Ascending aorta (tissue), 2 donors: ENCODE measurements at regions not wholly inside any gene's neighbourhood (a gene's known extent, or its start where the extent isn't known, plus 50 kb on each side); places are given as distances from the start of the nearest gene placed in this dataset.

Experiments
- DNase-seq, 2 donors: peaks; one replicate each; pipeline ENCODE4 v3.0.0-alpha.2; 2019; ENCODE audit warnings: low spot score in 2 of 2
- H3K27ac ChIP-seq, 2 donors: fragments of 200-600 bp; sonication (generic); one replicate each; pipeline ENCODE4 v1.5.1; 2016 to 2017; ENCODE audit warnings: mild to moderate bottlenecking in 1 of 2
- H3K27me3 ChIP-seq: fragments of 200-600 bp; sonication (generic); one replicate; pipeline ENCODE4 v1.5.1; 2017
- H3K36me3 ChIP-seq, 2 donors: fragments of 200-600 bp; sonication (generic); one replicate each; pipeline ENCODE4 v1.5.1; 2016
- H3K4me1 ChIP-seq, 2 donors: fragments of 200-600 bp; sonication (generic); one replicate each; pipeline ENCODE4 v1.5.1; 2016 to 2017; ENCODE audit warnings: mild to moderate bottlenecking in 1 of 2
- H3K4me3 ChIP-seq, 2 donors: fragments of 200-600 bp; sonication (generic); one replicate each; pipeline ENCODE4 v1.5.1; 2016 to 2017; ENCODE audit warnings: mild to moderate bottlenecking in 1 of 2
- H3K9me3 ChIP-seq, 2 donors: fragments of 200-600 bp; sonication (generic); one replicate each; pipeline ENCODE4 v1.5.1; 2016
- CTCF ChIP-seq, 3 experiments: fragments of 200-600 bp in 2 of 3; fragments of 450-650 bp in 1 of 3; sonication (generic) in 2 of 3; IDR thresholded peaks; one replicate each; pipeline ENCODE4 v1.5.1; 2016 to 2019; ENCODE audit warnings: antibody characterized with exemption in 3 of 3, mild to moderate bottlenecking in 1 of 3, moderate library complexity in 1 of 3
- intact Hi-C: fragments of 100-400 bp; cut with DNase I; formaldehyde crosslinking; loops from one replicate; pipeline ENCODE4 v1.15.1; 2023

GRCh38 chr1:56189454-56189853, 389.9 kb downstream of the PLPP3 start:
- TF ChIP-seq CTCF (IDR thresholded peaks at IDR 0.05) = no peak
- no peaks in the 10 kb centered on the region for H3K27me3 ChIP-seq

GRCh38 chr1:56188855-56189254, 390.5 kb downstream of the PLPP3 start:
- H3K36me3 ChIP-seq = no peaks in the 10 kb centered on the region
- no peak for DNase-seq
- no peaks in the 10 kb centered on the region for H3K4me1 ChIP-seq
- H3K27me3 ChIP-seq = no peaks in the 10 kb centered on the region
- no peaks in the 10 kb centered on the region for H3K9me3 ChIP-seq
- no peak overlapping the region for H3K4me3 ChIP-seq
- no peak overlapping the region for H3K27ac ChIP-seq
- intact Hi-C loops = no loop called here
- no peak for TF ChIP-seq CTCF (IDR thresholded peaks at IDR 0.05)

More at GRCh38 chr1:56189454-56189853, 389.9 kb downstream of the PLPP3 start:
- Histone ChIP-seq H3K4me3 (no peak overlapping the region), H3K9me3 (no peaks in the 10 kb centered on the region), H3K36me3 (no peaks in the 10 kb centered on the region), H3K27ac (no peak overlapping the region), H3K4me1 (no peaks in the 10 kb centered on the region)
- intact Hi-C loops = no loop called here
- no peak for DNase-seq

- no peak overlapping the region for H3K27ac ChIP-seq
- no peaks in the 10 kb centered on the region for H3K36me3 ChIP-seq
- DNase-seq = no peak
- H3K27me3 ChIP-seq = no peaks in the 10 kb centered on the region
- H3K4me3 ChIP-seq = no peak overlapping the region
- TF ChIP-seq CTCF (IDR thresholded peaks at IDR 0.05) = no peak
- H3K9me3 ChIP-seq = no peaks in the 10 kb centered on the region
- intact Hi-C loops = no loop called here
- H3K4me1 ChIP-seq = no peaks in the 10 kb centered on the region
Observed at GRCh38 chr1:56188221-56188620, 391.1 kb downstream of the PLPP3 start.

- no peak overlapping the region for H3K27ac ChIP-seq
- intact Hi-C loops = no loop called here
Observed at GRCh38 chr1:56187405-56187804, 392.0 kb downstream of the PLPP3 start.

GRCh38 chr1:56185493-56185892, 393.9 kb downstream of the PLPP3 start:
- Histone ChIP-seq H3K36me3 (no peaks in the 10 kb centered on the region), H3K9me3 (no peaks in the 10 kb centered on the region), H3K27me3 (no peaks in the 10 kb centered on the region), H3K4me1 (no peaks in the 10 kb centered on the region), H3K27ac (no peak overlapping the region), H3K4me3 (no peak overlapping the region)
- DNase-seq = no peak
- intact Hi-C loops = no loop called here
- TF ChIP-seq CTCF (IDR thresholded peaks at IDR 0.05) = no peak

More at GRCh38 chr1:56187405-56187804, 392.0 kb downstream of the PLPP3 start:
- H3K9me3 ChIP-seq = no peaks in the 10 kb centered on the region
- H3K27me3 ChIP-seq = no peaks in the 10 kb centered on the region
- no peak for DNase-seq
- no peak overlapping the region for H3K4me3 ChIP-seq
- no peaks in the 10 kb centered on the region for H3K36me3 ChIP-seq
- TF ChIP-seq CTCF (IDR thresholded peaks at IDR 0.05) = no peak
- H3K4me1 ChIP-seq = no peaks in the 10 kb centered on the region

GRCh38 chr1:56183151-56183550, 396.2 kb downstream of the PLPP3 start:
- no peaks in the 10 kb centered on the region for H3K36me3 ChIP-seq
- intact Hi-C loops = no loop called here
- H3K9me3 ChIP-seq = no peaks in the 10 kb centered on the region
- TF ChIP-seq CTCF (IDR thresholded peaks at IDR 0.05) = no peak
- H3K27ac ChIP-seq = no peak overlapping the region
- no peaks in the 10 kb centered on the region for H3K27me3 ChIP-seq
- no peak overlapping the region for H3K4me3 ChIP-seq
- no peak for DNase-seq
- no peaks in the 10 kb centered on the region for H3K4me1 ChIP-seq
